ENCODE measurements at regions not wholly inside any gene's neighbourhood (a gene's known extent, or its start where the extent isn't known, plus 50 kb on each side); places are given as distances from the start of the nearest gene placed in this dataset.
A peak's percentile ranks its signal among the peaks of the same experiment; 100 is the strongest.

DNA sequence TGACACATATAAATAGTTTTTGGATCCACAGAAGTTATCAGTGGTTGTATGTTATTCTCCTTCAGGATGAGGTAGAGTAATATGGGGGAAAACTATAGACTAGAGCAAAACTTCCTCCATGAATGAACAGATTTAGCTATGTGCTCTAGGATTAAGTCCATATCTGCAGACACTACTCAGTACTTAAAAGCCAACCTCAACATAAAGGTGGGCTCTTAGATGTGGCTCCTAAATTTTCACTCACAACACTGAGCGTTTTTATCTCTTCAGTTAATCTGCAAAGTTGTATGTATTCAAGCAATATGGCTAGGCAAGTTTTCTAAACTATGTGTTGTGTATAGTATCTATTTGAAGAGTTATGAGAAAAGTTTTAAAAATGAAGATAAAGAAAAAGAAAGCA lies 147.0 kb upstream of the SLITRK3 start (continued):
- TF ChIP-seq KAT2A (conservative IDR thresholded peaks at IDR 0.05; ENCODE audit: control insufficient read depth, low read depth, low read length) = no peak

DNA sequence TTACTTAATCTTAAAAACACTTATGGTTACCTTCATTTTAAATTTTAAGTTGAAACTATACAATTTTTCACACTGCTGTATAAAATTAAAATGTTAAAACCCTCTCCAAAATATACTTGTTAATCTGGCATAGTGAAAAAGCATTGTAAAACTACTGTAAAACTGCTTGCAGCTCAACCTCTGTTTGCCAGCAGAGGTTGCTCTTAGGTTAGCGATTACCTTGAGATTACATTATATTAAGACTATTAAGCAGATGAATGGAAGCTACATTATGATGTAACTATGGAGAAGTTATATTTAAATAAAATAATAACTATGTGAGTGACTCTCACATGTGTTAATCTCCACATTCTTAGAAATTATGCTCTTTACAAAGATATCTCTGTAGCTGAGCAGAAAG lies 143.6 kb upstream of the SLITRK3 start:
- BruUV-seq (replicated peaks) = no TSS peak
- Histone ChIP-seq H3K9ac (ENCODE audit: control insufficient read depth, insufficient read depth, low read length) (no peak overlapping the region), H3K27ac (ENCODE audit: control insufficient read depth, insufficient read depth) (no peak overlapping the region), H3K4me3 (no peak overlapping the region), H3K4me1 (ENCODE audit: control insufficient read depth, insufficient read depth, low read length) (no peaks in the 10 kb centered on the region), H4K20me1 (ENCODE audit: control insufficient read depth, insufficient read depth) (no peaks in the 10 kb centered on the region), H3K79me2 (ENCODE audit: control insufficient read depth, insufficient read depth, low read length) (no peaks in the 10 kb centered on the region), H3K4me2 (ENCODE audit: control insufficient read depth, insufficient read depth) (no peak overlapping the region), H3K9me3 (replicated peaks; ENCODE audit: control insufficient read depth, insufficient read depth, low read length) (no peaks in the 10 kb centered on the region), H3K27me3 (replicated peaks in 1 of 2; ENCODE audit: control insufficient read depth in 2 of 2, insufficient read depth in 2 of 2, low read length in 1 of 2) (no peaks in the 10 kb centered on the region), H3K36me3 (ENCODE audit: control insufficient read depth in 2 of 2, insufficient read depth in 2 of 2, low read length in 1 of 2) (no peaks in the 10 kb centered on the region), H2AFZ (ENCODE audit: control insufficient read depth, low read depth, low read length) (no peak overlapping the region)
- WGBS (ENCODE audit: insufficient coverage, insufficient replicate concordance, low lambda C conversion rate, missing lambda C conversion rate) = 56% methylated on average over 1 of the region's 1 CpG
- FAIRE-seq = no peak
- ChIA-PET POLR2A (no interaction called here), SMC1A (ENCODE audit: uncharacterized antibody, unreplicated experiment) (interaction anchor here (0.7 to 1.8 kb wide), 22 partner anchors 10 to 674 kb away, joined by 3 to 7 read pairs (median 3); no protein-coding TSS in a partner anchor), CTCF (interaction anchor here (0.6 to 2.0 kb wide), 25 partner anchors 9 to 1693 kb away, joined by 3 to 8 read pairs (median 3); no protein-coding TSS in a partner anchor), RAD21 (ENCODE audit: unreplicated experiment) (interaction anchor here (0.6 to 2.6 kb wide), 24 partner anchors 11 to 1346 kb away, joined by 3 to 9 read pairs (median 3); no protein-coding TSS in a partner anchor)
- intact Hi-C loops (cut with micrococcal nuclease; ENCODE audit: unreplicated experiment) (no loop called here), in situ Hi-C loops (cut with MboI) (no loop called here)
- TF ChIP-seq RAD21 (IDR thresholded peaks at IDR 0.05; ENCODE audit: insufficient read depth, low read depth, low read length) (peak; percentile 43), SMC3 (IDR thresholded peaks at IDR 0.05; ENCODE audit: borderline replicate concordance, low read length) (peak; percentile 25; the same call in 1 of the 2 replicates)
- TF ChIP-seq, protein P1, sequence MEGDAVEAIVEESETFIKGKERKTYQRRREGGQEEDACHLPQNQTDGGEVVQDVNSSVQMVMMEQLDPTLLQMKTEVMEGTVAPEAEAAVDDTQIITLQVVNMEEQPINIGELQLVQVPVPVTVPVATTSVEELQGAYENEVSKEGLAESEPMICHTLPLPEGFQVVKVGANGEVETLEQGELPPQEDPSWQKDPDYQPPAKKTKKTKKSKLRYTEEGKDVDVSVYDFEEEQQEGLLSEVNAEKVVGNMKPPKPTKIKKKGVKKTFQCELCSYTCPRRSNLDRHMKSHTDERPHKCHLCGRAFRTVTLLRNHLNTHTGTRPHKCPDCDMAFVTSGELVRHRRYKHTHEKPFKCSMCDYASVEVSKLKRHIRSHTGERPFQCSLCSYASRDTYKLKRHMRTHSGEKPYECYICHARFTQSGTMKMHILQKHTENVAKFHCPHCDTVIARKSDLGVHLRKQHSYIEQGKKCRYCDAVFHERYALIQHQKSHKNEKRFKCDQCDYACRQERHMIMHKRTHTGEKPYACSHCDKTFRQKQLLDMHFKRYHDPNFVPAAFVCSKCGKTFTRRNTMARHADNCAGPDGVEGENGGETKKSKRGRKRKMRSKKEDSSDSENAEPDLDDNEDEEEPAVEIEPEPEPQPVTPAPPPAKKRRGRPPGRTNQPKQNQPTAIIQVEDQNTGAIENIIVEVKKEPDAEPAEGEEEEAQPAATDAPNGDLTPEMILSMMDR (IDR thresholded peaks at IDR 0.05 in 2 of 3, conservative IDR thresholded peaks at IDR 0.05 in 1 of 3; ENCODE audit: control insufficient read depth in 2 of 3, extremely low read depth in 1 of 3, insufficient read depth in 1 of 3, low read depth in 3 of 3, low read length in 3 of 3) = peak in 2 of 3 experiments; percentile 4; a peak in 1 of 6 replicates
- TF ChIP-seq, protein P2, sequence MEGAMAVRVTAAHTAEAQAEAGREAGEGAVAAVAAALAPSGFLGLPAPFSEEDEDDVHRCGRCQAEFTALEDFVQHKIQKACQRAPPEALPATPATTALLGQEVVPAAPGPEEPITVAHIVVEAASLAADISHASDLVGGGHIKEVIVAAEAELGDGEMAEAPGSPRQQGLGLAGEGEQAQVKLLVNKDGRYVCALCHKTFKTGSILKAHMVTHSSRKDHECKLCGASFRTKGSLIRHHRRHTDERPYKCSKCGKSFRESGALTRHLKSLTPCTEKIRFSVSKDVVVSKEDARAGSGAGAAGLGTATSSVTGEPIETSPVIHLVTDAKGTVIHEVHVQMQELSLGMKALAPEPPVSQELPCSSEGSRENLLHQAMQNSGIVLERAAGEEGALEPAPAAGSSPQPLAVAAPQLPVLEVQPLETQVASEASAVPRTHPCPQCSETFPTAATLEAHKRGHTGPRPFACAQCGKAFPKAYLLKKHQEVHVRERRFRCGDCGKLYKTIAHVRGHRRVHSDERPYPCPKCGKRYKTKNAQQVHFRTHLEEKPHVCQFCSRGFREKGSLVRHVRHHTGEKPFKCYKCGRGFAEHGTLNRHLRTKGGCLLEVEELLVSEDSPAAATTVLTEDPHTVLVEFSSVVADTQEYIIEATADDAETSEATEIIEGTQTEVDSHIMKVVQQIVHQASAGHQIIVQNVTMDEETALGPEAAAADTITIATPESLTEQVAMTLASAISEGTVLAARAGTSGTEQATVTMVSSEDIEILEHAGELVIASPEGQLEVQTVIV (IDR thresholded peaks at IDR 0.05; ENCODE audit: borderline replicate concordance, partially characterized antibody) = no peak
- ATAC-seq = peak; percentile 78
- no peak for DNase-seq (ENCODE audit: low read depth, low spot score)

All from GM12878 (cell line).